A172 (cell line): ENCODE measurements at regions not wholly inside any gene's neighbourhood (a gene's known extent, or its start where the extent isn't known, plus 50 kb on each side); places are given as distances from the start of the nearest gene placed in this dataset.
"Not testable (repeated sequence)": the region's sequence is repeated elsewhere in the genome, so short reads cannot be mapped to it uniquely, and the experiment has no call there.

Experiments used
- DNase-seq: peaks from one replicate; pipeline ENCODE4 v3.0.0-alpha.2; 2015; ENCODE audit warnings: low spot score

- no peak for DNase-seq
Measured at GRCh38 chr6:4677011-4677750, 99.0 kb upstream of the CDYL start.

- no peak for DNase-seq
Measured at GRCh38 chr6:4676016-4676415, 100.2 kb upstream of the CDYL start.

GRCh38 chr6:4675121-4675520 lies 101.1 kb upstream of the CDYL start:
- no peak for DNase-seq

GRCh38 chr6:4673861-4674260 lies 102.3 kb upstream of the CDYL start:
- DNase-seq: no peak

GRCh38 chr6:4672772-4673171 lies 103.4 kb upstream of the CDYL start:
- DNase-seq: no peak

GRCh38 chr6:4671587-4672115 lies 104.6 kb upstream of the CDYL start:
- no peak for DNase-seq

- no peak for DNase-seq
Measured at GRCh38 chr6:4670824-4671409, 105.3 kb upstream of the CDYL start.

GRCh38 chr6:4670290-4670689 lies 105.9 kb upstream of the CDYL start:
- DNase-seq: no peak

GRCh38 chr6:4668271-4669179 lies 107.7 kb upstream of the CDYL start:
- DNase-seq: no peak

- no peak for DNase-seq
Measured at GRCh38 chr6:4667591-4667990, 108.6 kb upstream of the CDYL start.

- no peak for DNase-seq
Measured at GRCh38 chr6:4666886-4667513, 109.2 kb upstream of the CDYL start.

GRCh38 chr6:4665489-4666417 lies 110.5 kb upstream of the CDYL start:
- no peak for DNase-seq

- no peak for DNase-seq
Measured at GRCh38 chr6:4664911-4665310, 111.3 kb upstream of the CDYL start.

- peak; percentile 32 for DNase-seq
Measured at GRCh38 chr6:4664117-4664626, 112.0 kb upstream of the CDYL start.

- DNase-seq: no peak
Measured at GRCh38 chr6:4662886-4663285, 113.3 kb upstream of the CDYL start.

- DNase-seq: no peak
Measured at GRCh38 chr6:4661391-4661790, 114.8 kb upstream of the CDYL start.

- DNase-seq: no peak
Measured at GRCh38 chr6:4660377-4661321, 115.6 kb upstream of the CDYL start.

- not testable (repeated sequence) for DNase-seq
Measured at GRCh38 chr6:4659719-4660118, 116.5 kb upstream of the CDYL start.

- no peak for DNase-seq
Measured at GRCh38 chr6:4658486-4658885, 117.7 kb upstream of the CDYL start.
